DND-41 (cell line): ENCODE measurements at regions not wholly inside any gene's neighbourhood (a gene's known extent, or its start where the extent isn't known, plus 50 kb on each side); places are given as distances from the start of the nearest gene placed in this dataset.

Source experiments
- CTCF ChIP-seq: IDR thresholded peaks from 2 replicates; pipeline ENCODE4 v1.5.1; 2012; ENCODE audit warnings: borderline replicate concordance, low read length, moderate library complexity, mild to moderate bottlenecking; ENCODE audit not compliant: poor library complexity, severe bottlenecking; ENCODE audit errors: extremely low read depth
- EZH2 ChIP-seq: IDR thresholded peaks from 3 replicates; pipeline ENCODE4 v1.6.1; 2012; ENCODE audit warnings: borderline replicate concordance, low read depth, mild to moderate bottlenecking, moderate library complexity, low read length, inconsistent platforms; ENCODE audit not compliant: severe bottlenecking

- TF ChIP-seq CTCF, result no peak
- TF ChIP-seq EZH2, result no peak
These were observed 344.6 kb downstream of the SV2B start for GRCh38 chr15:91444656-91445055.
